ENCODE measurements at regions not wholly inside any gene's neighbourhood (a gene's known extent, or its start where the extent isn't known, plus 50 kb on each side); places are given as distances from the start of the nearest gene placed in this dataset.

DNA sequence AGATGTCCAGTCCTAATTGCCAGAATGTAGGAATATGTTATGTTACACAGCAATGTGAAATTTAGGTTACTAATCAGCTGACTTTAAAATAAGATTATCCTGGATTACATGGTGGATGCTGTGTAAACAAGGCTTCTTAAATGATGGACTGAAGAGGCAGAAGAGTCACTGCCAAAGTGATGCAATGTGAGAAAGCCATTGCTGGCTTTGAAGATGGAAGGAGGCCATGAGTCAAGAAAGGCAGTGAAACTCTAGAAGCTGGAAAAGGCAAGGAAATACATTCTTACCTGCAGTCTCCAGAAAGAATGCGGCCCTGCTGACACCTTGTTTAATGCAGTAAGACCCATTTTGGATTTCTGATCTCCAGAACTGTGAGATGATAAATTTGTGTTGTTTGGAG is 179.1 kb upstream of the ZPLD1 start:
- Histone ChIP-seq H3K27me3 (replicated peaks; ENCODE audit: insufficient read depth, low read depth, low read length, poor library complexity) (no peaks in the 10 kb centered on the region), H3K4me3 (ENCODE audit: low read depth, low read length, poor library complexity, severe bottlenecking) (no peak overlapping the region), H3K9me3 (ENCODE audit: low read depth, low read length, poor library complexity, severe bottlenecking) (no peaks in the 10 kb centered on the region), H3K36me3 (ENCODE audit: insufficient read depth, low read length, poor library complexity, severe bottlenecking) (no peaks in the 10 kb centered on the region), H3K4me1 (ENCODE audit: insufficient read depth, low read length, poor library complexity, severe bottlenecking) (peaks cover 18% of the 10 kb centered on the region), H3K27ac (ENCODE audit: low read depth, low read length, poor library complexity, severe bottlenecking) (no peak overlapping the region)
- CTCF ChIA-PET: no interaction called here
- BruUV-seq (replicated peaks): no TSS peak
- intact Hi-C loops (cut with micrococcal nuclease; ENCODE audit: unreplicated experiment): no loop called here
- TF ChIP-seq, protein P1, sequence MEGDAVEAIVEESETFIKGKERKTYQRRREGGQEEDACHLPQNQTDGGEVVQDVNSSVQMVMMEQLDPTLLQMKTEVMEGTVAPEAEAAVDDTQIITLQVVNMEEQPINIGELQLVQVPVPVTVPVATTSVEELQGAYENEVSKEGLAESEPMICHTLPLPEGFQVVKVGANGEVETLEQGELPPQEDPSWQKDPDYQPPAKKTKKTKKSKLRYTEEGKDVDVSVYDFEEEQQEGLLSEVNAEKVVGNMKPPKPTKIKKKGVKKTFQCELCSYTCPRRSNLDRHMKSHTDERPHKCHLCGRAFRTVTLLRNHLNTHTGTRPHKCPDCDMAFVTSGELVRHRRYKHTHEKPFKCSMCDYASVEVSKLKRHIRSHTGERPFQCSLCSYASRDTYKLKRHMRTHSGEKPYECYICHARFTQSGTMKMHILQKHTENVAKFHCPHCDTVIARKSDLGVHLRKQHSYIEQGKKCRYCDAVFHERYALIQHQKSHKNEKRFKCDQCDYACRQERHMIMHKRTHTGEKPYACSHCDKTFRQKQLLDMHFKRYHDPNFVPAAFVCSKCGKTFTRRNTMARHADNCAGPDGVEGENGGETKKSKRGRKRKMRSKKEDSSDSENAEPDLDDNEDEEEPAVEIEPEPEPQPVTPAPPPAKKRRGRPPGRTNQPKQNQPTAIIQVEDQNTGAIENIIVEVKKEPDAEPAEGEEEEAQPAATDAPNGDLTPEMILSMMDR (conservative IDR thresholded peaks at IDR 0.05; ENCODE audit: low read depth, low read length): no peak
- TF ChIP-seq EZH2 (IDR thresholded peaks at IDR 0.05; ENCODE audit: borderline replicate concordance, low read depth, low read length, poor library complexity, severe bottlenecking): no peak
- no peak for DNase-seq (ENCODE audit: low spot score)
- POLR2A ChIA-PET (ENCODE audit: low non-redundant PET): no interaction called here

- H3K4me3 ChIP-seq (ENCODE audit: low read depth, low read length, poor library complexity, severe bottlenecking): no peak overlapping the region
- POLR2A ChIA-PET (ENCODE audit: low non-redundant PET): no interaction called here
- BruUV-seq (replicated peaks): no TSS peak
- peaks cover 18% of the 10 kb centered on the region for H3K4me1 ChIP-seq (ENCODE audit: insufficient read depth, low read length, poor library complexity, severe bottlenecking)
- no peak overlapping the region for H3K27ac ChIP-seq (ENCODE audit: low read depth, low read length, poor library complexity, severe bottlenecking)
- peak; percentile 68 for DNase-seq (ENCODE audit: low spot score)
- no peaks in the 10 kb centered on the region for H3K27me3 ChIP-seq (replicated peaks; ENCODE audit: insufficient read depth, low read depth, low read length, poor library complexity)
- H3K9me3 ChIP-seq (ENCODE audit: low read depth, low read length, poor library complexity, severe bottlenecking): no peaks in the 10 kb centered on the region
- CTCF ChIA-PET: no interaction called here
- no peaks in the 10 kb centered on the region for H3K36me3 ChIP-seq (ENCODE audit: insufficient read depth, low read length, poor library complexity, severe bottlenecking)
- TF ChIP-seq, protein P1 (conservative IDR thresholded peaks at IDR 0.05; ENCODE audit: low read depth, low read length): no peak
- no peak for TF ChIP-seq EZH2 (IDR thresholded peaks at IDR 0.05; ENCODE audit: borderline replicate concordance, low read depth, low read length, poor library complexity, severe bottlenecking)
- intact Hi-C loops (cut with micrococcal nuclease; ENCODE audit: unreplicated experiment): no loop called here
These were observed 176.1 kb upstream of the ZPLD1 start for GRCh38 chr3:102258666-102259227.

- DNase-seq (ENCODE audit: low spot score): no peak
- Histone ChIP-seq H3K4me3 (ENCODE audit: low read depth, low read length, poor library complexity, severe bottlenecking) (no peak overlapping the region), H3K27me3 (replicated peaks; ENCODE audit: insufficient read depth, low read depth, low read length, poor library complexity) (no peaks in the 10 kb centered on the region), H3K36me3 (ENCODE audit: insufficient read depth, low read length, poor library complexity, severe bottlenecking) (no peaks in the 10 kb centered on the region), H3K9me3 (ENCODE audit: low read depth, low read length, poor library complexity, severe bottlenecking) (no peaks in the 10 kb centered on the region), H3K4me1 (ENCODE audit: insufficient read depth, low read length, poor library complexity, severe bottlenecking) (peaks cover 18% of the 10 kb centered on the region), H3K27ac (ENCODE audit: low read depth, low read length, poor library complexity, severe bottlenecking) (no peak overlapping the region)
- TF ChIP-seq EZH2 (IDR thresholded peaks at IDR 0.05; ENCODE audit: borderline replicate concordance, low read depth, low read length, poor library complexity, severe bottlenecking): no peak
- TF ChIP-seq, protein P1 (conservative IDR thresholded peaks at IDR 0.05; ENCODE audit: low read depth, low read length): no peak
- ChIA-PET POLR2A (ENCODE audit: low non-redundant PET) (no interaction called here), CTCF (no interaction called here)
- intact Hi-C loops (cut with micrococcal nuclease; ENCODE audit: unreplicated experiment): no loop called here
- BruUV-seq (replicated peaks): no TSS peak
These were observed 175.2 kb upstream of the ZPLD1 start for GRCh38 chr3:102259663-102260062.

Measured in A673 (cell line).